Fibroblast of the conjunctiva (primary cell): ENCODE measurements at regions not wholly inside any gene's neighbourhood (a gene's known extent, or its start where the extent isn't known, plus 50 kb on each side); places are given as distances from the start of the nearest gene placed in this dataset.

Experiments
- DNase-seq: peaks from one replicate; pipeline ENCODE4 v3.0.0-alpha.2; 2010; ENCODE audit warnings: low read depth

- no peak for DNase-seq
Measured at GRCh38 chr20:59403261-59403961, 103.0 kb downstream of the EDN3 start.

- DNase-seq = no peak
Measured at GRCh38 chr20:59403962-59404314, 103.5 kb downstream of the EDN3 start.

DNA sequence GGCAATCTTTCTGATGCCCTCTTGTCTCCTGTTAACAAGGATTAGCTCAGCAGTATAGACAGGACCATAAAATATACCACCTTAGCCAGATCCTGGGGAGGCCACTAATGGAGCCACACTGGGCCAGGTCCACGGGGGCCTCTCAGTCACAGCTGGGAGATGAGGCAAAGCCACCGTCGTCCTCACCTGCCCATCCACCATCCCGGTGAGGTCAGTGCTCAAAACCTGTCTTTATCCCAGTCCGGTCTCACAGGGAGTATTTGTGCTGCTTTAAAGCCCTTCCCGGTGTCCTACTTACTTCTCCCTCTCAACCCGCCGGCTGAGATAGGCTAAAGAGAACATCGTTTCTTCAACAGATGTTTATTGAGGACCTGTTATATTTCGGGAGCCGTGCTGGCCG, 104.3 kb downstream of the EDN3 start:
- no peak for DNase-seq

- no peak for DNase-seq
Measured at GRCh38 chr20:59405226-59406200, 105.1 kb downstream of the EDN3 start.

DNA sequence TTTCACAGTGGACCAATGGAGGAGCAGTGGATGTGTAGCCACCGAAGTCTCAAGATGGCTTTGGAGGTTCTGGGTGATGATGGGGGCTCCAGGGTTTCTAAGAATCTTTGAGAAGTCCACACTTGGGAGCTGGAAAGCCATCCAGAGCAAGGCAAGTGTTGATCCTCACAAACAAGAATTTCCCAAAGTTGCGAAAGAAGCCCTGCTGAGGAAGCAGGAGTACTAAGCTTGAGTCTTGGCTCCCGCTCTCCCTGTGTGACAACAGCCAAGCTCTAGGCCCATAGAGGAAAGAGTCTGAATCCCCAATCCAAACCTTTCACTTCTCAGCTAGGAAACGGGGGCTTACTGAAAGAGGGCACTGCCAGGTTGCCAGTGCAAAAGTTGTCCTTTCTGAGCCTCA, 106.0 kb downstream of the EDN3 start:
- no peak for DNase-seq

DNA sequence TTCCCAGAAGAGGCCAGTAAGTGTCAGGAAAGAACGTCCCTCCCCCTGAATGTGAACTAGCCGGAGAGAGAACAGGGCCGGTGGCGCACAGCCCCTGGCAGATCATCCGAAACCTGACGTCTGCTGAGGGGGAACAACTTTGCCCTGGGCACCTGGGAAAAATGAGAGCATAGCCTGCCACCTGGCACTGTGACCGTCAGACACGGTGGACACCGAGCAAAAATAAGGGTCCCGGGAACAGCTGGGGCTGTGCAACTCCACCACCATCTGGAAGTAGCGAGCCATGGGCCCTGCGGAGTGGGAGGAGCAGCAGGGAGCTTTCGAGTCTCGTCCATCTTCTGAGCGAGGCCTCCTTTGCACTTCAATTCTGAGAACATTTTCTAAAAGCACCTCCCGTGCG, 110.8 kb downstream of the EDN3 start:
- no peak for DNase-seq

DNA sequence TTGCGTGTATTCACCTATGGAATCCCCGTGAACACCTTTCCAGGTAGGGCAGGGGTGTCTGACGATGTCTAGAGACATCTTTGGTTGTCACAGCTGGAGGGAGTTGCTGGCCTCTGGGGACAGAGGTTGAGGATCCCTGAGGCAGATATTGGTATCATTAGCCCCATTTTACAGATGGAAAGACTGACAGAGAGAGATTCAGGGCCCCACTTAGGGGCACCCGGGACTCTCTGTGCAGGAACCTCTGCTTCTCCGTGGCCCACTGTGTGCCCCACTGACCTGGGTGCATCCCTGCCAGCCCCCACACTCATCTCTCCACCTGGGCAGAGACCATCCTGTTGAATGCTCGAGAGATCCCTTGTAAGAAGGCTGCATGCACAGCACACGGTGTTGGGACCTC, 111.2 kb downstream of the EDN3 start:
- no peak for DNase-seq

DNA sequence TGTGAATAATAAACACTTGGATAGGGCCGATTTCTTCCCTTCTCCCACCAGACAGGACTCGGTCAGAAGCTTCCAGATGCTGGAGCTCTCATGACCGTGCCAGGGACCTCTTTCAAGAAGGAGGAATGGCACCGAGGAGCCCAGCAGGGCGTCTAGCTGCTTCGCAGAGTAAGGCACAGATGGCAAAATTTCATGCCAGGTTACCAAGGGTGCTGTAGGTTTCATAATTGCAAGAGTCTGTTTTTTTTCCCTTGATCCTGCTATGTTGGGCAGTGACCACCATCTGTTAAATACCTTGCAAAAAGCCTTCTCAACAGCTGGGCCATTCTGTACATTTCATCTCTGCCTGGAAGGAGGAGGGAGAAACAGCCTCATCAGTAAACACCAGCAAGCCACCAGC, 111.8 kb downstream of the EDN3 start:
- no peak for DNase-seq

DNA sequence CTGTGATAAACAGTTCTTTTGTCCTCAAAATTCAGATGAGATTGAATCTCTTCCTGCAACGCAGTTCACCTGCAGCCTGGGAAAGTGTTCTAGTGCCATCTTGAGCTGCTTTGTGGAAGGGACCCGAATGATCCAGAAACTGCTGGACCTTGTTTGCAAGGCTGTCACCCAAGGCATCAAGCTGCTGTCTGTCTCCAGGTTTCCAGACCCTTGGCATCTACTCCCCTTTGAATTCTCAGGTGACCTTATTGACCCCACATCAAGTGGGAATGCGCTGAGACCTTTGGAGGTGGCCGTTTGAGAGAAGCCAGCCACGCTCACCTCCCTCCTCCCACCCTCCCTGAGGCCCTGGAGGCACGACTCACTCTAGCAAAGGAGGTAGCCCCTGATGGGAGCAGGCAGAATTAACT, 112.5 kb downstream of the EDN3 start:
- no peak for DNase-seq

DNA sequence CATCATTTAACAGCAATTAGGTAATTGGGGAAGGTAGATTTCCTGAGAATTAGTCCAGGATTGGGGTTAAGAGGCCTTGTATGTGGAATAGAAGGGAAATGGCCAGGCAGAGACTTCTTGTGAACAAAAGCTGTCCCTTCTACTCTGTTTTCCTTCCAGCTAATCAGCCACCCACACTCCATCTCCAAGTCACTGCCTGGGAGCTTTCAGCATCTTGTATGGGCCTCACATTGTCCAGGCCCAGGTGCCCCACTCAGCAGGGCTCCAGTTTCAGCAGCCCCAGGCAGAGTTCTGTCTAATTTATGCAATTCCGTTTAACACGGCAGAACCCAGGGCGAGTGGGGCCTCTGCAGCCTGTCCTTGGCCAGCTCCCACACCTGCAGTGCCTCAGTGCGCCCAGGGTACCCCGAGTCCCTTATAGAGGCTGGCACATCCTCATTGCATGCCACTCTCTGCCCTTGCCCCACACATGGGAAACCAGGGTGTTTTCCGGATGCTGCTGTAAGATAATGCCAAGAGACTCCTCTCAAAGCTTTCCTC, 113.0 kb downstream of the EDN3 start:
- DNase-seq = no peak

- no peak for DNase-seq
Measured at GRCh38 chr20:59414936-59415623, 114.7 kb downstream of the EDN3 start.

DNA sequence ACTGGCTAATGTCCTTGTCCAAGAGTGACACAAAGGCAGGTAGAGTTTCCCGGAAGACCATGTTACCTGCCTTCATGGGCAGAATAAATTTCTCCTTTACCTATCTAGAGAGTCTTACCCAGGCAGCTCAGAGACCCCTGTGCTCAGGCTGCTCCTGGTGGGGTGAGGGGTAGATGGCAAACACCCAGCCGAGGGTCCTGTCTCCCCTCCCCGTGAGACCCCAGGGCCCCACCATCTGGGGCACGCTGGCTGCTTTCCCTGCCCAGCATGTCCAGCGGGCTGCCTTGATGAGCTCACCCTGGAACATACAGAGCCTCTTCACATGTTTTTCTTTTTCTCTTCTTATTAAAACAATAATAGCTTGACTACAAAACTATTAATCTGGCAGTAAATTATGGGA, 116.5 kb downstream of the EDN3 start:
- DNase-seq = no peak

DNA sequence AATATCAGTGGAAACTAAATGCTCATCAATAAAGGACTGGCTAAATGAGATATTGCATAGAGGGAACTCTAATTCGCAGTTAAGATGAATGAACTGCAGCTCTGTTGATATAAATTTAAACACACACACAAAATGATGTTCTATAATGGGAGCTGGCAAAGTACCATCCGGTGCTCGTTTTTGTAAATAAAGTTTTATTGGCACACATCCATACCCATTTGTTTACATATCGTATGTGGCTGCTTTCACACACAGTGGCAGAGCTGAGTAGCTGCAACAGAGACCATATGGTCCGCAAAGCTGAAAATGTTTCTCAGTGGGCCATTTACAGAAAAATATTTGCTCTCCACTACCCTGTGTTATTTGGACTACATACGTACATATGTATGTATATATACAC, 120.7 kb downstream of the EDN3 start:
- no peak for DNase-seq

GRCh38 chr20:59421920-59422637, 121.7 kb downstream of the EDN3 start:
- no peak for DNase-seq

DNA sequence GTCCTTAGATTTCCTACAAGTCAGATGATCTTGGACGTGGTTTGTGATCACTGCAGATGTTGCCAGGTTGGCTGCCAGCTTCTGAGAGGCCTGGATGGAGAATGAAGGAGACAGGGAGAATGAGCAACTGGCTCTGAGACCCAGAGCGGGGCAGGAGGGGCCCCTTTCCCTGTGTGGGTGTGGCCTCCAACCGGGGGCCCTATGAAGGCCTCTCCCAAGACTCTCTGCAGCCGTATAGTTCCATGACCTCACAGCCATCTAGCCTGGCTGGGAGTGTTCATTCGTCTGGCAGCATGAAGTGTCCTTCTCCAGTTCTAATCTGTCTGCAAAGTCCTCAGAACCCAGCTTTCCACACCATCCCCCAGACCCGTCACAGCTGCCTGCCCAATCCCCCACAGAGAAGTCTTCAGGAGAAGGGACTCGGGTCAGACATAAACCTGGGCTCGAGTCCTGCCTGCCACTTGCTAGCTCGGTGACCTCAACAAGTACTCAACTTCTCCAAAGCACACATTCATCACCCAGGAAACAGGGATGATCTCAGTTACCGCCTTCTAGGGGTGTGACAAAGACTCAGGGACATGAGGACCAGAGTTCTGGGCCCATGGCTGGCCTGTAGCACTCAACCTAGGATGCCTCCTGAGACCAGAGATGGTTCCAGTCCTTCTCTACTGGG, 122.6 kb downstream of the EDN3 start:
- DNase-seq = no peak

- no peak for DNase-seq
Measured at GRCh38 chr20:59424976-59425375, 124.6 kb downstream of the EDN3 start.

- DNase-seq = no peak
Measured at GRCh38 chr20:59425572-59425971, 125.2 kb downstream of the EDN3 start.

DNA sequence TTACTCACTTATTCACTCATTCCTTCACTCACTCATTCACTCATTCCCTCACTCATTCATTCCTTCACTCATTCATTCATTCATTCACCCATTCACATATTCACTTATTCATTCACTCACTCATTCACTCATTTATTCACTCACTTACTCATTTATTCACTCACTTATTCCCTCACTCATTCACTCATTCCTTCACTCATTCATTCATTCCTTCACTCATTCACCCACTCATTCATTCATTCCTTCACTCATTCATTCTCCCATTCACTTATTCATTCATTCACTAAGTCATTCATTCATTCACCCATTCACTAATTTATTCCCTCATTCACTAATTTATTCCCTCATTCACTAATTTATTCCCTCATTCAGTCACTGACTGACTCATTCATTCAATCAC, 127.6 kb downstream of the EDN3 start:
- no peak for DNase-seq

GRCh38 chr20:59428441-59429205, 128.2 kb downstream of the EDN3 start:
- DNase-seq = no peak

DNA sequence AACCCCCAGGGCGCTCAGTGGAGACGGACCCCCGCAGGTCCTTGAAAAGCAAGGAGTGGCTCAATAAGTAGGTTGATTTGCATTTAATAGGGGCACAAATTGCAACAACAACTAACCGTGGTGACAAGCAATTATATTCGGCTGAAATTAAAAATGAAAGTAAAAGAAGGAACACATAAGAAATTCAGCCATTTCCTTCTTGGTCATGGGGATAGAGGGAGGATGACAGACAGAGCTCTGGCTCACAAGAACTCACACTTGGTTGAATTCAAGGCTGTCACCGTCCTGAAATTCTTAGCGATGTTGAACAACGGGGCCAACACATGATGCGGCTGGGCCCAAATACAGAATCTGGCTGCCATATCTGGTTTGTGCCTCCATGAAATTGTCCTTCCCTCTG, 129.0 kb downstream of the EDN3 start:
- no peak for DNase-seq

- DNase-seq = no peak
Measured at GRCh38 chr20:59431014-59431413, 130.6 kb downstream of the EDN3 start.
